AG04449 (cell line): ENCODE measurements at regions not wholly inside any gene's neighbourhood (a gene's known extent, or its start where the extent isn't known, plus 50 kb on each side); places are given as distances from the start of the nearest gene placed in this dataset.
"Not testable (repeated sequence)": the region's sequence is repeated elsewhere in the genome, so short reads cannot be mapped to it uniquely, and the experiment has no call there.

Source experiments
- CTCF ChIA-PET: fragments of 350-600 bp; formaldehyde crosslinking; extraction: SDS; loops from one replicate; lab custom pipeline; 2021; ENCODE audit warnings: antibody characterized with exemption; lab: Yijun Ruan, JAX
- POLR2A ChIA-PET: fragments of 400-600, 350-600 bp; formaldehyde crosslinking; extraction: SDS; loops from one replicate; lab custom pipeline; 2020; ENCODE audit warnings: antibody characterized with exemption, inconsistent platforms; lab: Yijun Ruan, JAX
- DNase-seq: peaks from one replicate; pipeline ENCODE4 v3.0.0-alpha.2; 2010; ENCODE audit warnings: low read depth, low spot score
- H3K4me3 ChIP-seq: 2 replicates; pipeline ENCODE4 v1.5.1; 2011; ENCODE audit warnings: low read depth, mild to moderate bottlenecking, control low read depth, low read length
- CTCF ChIP-seq: IDR thresholded peaks from one replicate; pipeline ENCODE4 v1.5.1; 2011; ENCODE audit warnings: mild to moderate bottlenecking, moderate library complexity, low read length, control low read depth, inconsistent platforms; ENCODE audit not compliant: insufficient read depth; ENCODE audit errors: missing control alignments

- no peak overlapping the region for H3K4me3 ChIP-seq
- ChIA-PET POLR2A (no interaction called here), CTCF (no interaction called here)
- TF ChIP-seq CTCF = no peak
- no peak for DNase-seq
Observed at GRCh38 chrX:739611-740010, 109.0 kb downstream of the SHOX start.

- H3K4me3 ChIP-seq, CTCF ChIA-PET, DNase-seq, POLR2A ChIA-PET: not testable (repeated sequence)
Observed at GRCh38 chrX:737021-737420, 106.4 kb downstream of the SHOX start.

- POLR2A ChIA-PET = no interaction called here
- H3K4me3 ChIP-seq = no peak overlapping the region
- DNase-seq = no peak
- CTCF ChIA-PET = no interaction called here
- no peak for TF ChIP-seq CTCF
Observed at GRCh38 chrX:734362-734761, 103.8 kb downstream of the SHOX start.

GRCh38 chrX:733961-734360 is 103.4 kb downstream of the SHOX start:
- POLR2A ChIA-PET = no interaction called here
- TF ChIP-seq CTCF = no peak
- no peak for DNase-seq
- H3K4me3 ChIP-seq = no peak overlapping the region
- CTCF ChIA-PET = no interaction called here

GRCh38 chrX:729583-730409 is 99.2 kb downstream of the SHOX start:
- no peak overlapping the region for H3K4me3 ChIP-seq
- POLR2A ChIA-PET = no interaction called here
- no peak for TF ChIP-seq CTCF
- no peak for DNase-seq
- CTCF ChIA-PET = no interaction called here

GRCh38 chrX:729101-729500 is 98.5 kb downstream of the SHOX start:
- H3K4me3 ChIP-seq, CTCF ChIA-PET, POLR2A ChIA-PET, DNase-seq: not testable (repeated sequence)

- CTCF ChIA-PET, POLR2A ChIA-PET, DNase-seq, H3K4me3 ChIP-seq: not testable (repeated sequence)
Observed at GRCh38 chrX:728639-729038, 98.0 kb downstream of the SHOX start.
